Epithelial cell of esophagus (primary cell): ENCODE measurements at regions not wholly inside any gene's neighbourhood (a gene's known extent, or its start where the extent isn't known, plus 50 kb on each side); places are given as distances from the start of the nearest gene placed in this dataset.
"Not testable (repeated sequence)": the region's sequence is repeated elsewhere in the genome, so short reads cannot be mapped to it uniquely, and the experiment has no call there.

Experiments
- DNase-seq: peaks from one replicate; pipeline ENCODE4 v3.0.0; 2010; ENCODE audit warnings: low read depth
- H3K4me3 ChIP-seq: 2 replicates; pipeline ENCODE4 v1.5.1; 2011; ENCODE audit warnings: mild to moderate bottlenecking, low read length, control low read depth
- CTCF ChIP-seq: IDR thresholded peaks from 2 replicates; pipeline ENCODE4 v1.5.1; 2011; ENCODE audit warnings: low read depth, mild to moderate bottlenecking, low read length, control low read depth, inconsistent platforms; ENCODE audit not compliant: insufficient read depth; ENCODE audit errors: missing control alignments

DNA sequence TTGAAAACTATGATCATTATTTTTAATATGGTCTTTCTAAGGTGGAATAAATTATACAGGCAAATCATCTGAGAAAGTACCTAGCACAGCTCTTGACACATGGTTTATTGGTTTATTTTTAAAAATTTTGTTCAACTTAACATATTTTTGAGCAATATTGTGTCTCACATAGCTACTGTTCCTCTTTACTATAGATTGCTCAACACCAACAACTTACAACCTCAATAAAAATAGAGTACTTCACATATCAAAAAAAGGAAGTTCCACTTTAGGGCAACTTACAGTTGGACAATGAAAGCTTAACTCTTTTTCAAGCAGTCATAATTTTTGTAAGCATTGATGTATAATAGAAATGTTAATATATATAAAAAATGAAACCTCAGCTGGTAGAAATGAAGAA is 440.9 kb upstream of the UBE2E3 start:
- H3K4me3 ChIP-seq, result no peak overlapping the region
- DNase-seq, result no peak
- no peak for TF ChIP-seq CTCF

GRCh38 chr2:180535289-180535688 is 445.1 kb upstream of the UBE2E3 start:
- no peak overlapping the region for H3K4me3 ChIP-seq
- TF ChIP-seq CTCF, result no peak
- no peak for DNase-seq

GRCh38 chr2:180531787-180532186 is 448.6 kb upstream of the UBE2E3 start:
- DNase-seq, H3K4me3 ChIP-seq: not testable (repeated sequence)

GRCh38 chr2:180524499-180524898 is 455.9 kb upstream of the UBE2E3 start:
- no peak overlapping the region for H3K4me3 ChIP-seq
- DNase-seq, result no peak
- no peak for TF ChIP-seq CTCF

- H3K4me3 ChIP-seq, result no peak overlapping the region
- DNase-seq, result peak; percentile 74
- no peak for TF ChIP-seq CTCF
Observed at GRCh38 chr2:180523621-180524340, 456.6 kb upstream of the UBE2E3 start.

DNA sequence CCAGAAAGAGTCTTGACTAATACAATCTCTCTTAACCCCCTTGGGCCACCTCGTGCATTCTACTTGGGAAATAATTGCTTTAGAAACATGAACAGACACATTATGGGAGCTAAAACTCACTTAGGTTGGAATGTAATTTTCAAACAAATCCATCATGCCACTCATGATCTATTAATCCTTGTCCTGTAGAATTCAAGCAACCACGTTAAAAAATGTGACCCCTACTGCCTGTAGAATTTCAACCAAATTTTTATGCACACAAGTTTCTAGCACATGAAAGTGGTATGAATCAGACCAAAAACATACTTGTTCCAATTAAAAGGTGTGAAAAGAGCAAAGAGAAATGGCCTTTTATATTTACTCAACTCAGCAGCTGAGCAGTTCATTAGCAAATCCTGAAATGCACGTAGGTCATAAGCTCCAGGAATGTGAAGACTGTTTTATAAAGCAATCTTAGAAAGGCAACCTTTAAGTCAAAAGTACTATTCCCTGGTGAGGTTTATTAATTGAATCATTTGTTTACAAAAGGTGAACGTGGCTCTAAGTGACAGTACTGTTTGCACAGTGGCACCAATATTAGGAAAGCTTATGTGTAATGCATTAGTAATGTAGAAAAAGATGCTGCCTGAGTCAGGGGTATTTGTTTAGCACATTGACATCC is 459.4 kb upstream of the UBE2E3 start:
- H3K4me3 ChIP-seq, result no peak overlapping the region
- DNase-seq, result peak; percentile 90
- no peak for TF ChIP-seq CTCF

GRCh38 chr2:180520206-180520605 is 460.2 kb upstream of the UBE2E3 start:
- no peak overlapping the region for H3K4me3 ChIP-seq
- TF ChIP-seq CTCF, result peak; percentile 41
- peak; percentile 38 for DNase-seq
